GM12892 (cell line): ENCODE measurements at regions not wholly inside any gene's neighbourhood (a gene's known extent, or its start where the extent isn't known, plus 50 kb on each side); places are given as distances from the start of the nearest gene placed in this dataset.

Experiments
- DNase-seq: peaks from one replicate; pipeline ENCODE4 v3.0.0; 2011; ENCODE audit not compliant: insufficient read length
- FAIRE-seq: peaks from 2 replicates; lab custom pipeline; 2011; peaks lifted over from hg19 to GRCh38; lab: Jason Lieb, UNC
- POLR2A ChIP-seq: IDR thresholded peaks from 2 replicates; pipeline ENCODE4 v1.6.1; 2011; ENCODE audit warnings: low read depth, low read length, control low read depth
- POLR2AphosphoS5 ChIP-seq: IDR thresholded peaks from 2 replicates; pipeline ENCODE4 v1.6.1; 2011; ENCODE audit warnings: low read depth, low read length, control low read depth
- TAF1 ChIP-seq: IDR thresholded peaks from 2 replicates; pipeline ENCODE4 v1.6.1; 2011; ENCODE audit warnings: low read depth, mild to moderate bottlenecking, control low read depth, low read length, borderline replicate concordance

- TF ChIP-seq POLR2A, result no peak
- no peak for TF ChIP-seq POLR2AphosphoS5
- no peak for TF ChIP-seq TAF1
- FAIRE-seq (no peak), DNase-seq (no peak)
Measured at GRCh38 chr16:66272461-66272860, 94.0 kb upstream of the CDH5 start.

- TF ChIP-seq POLR2A, result no peak
- TF ChIP-seq POLR2AphosphoS5, result no peak
- no peak for TF ChIP-seq TAF1
- DNase-seq, result no peak
- FAIRE-seq, result no peak
Measured at GRCh38 chr16:66271074-66272060, 95.1 kb upstream of the CDH5 start.

- peak; percentile 84 for DNase-seq
- FAIRE-seq, result peak; percentile 73
- no peak for TF ChIP-seq POLR2A
- TF ChIP-seq TAF1, result no peak
- no peak for TF ChIP-seq POLR2AphosphoS5
Measured at GRCh38 chr16:66270333-66270927, 96.1 kb upstream of the CDH5 start.

GRCh38 chr16:66269617-66270332, 96.7 kb upstream of the CDH5 start:
- TF ChIP-seq POLR2A (no peak), TAF1 (no peak), POLR2AphosphoS5 (no peak)
- FAIRE-seq (no peak), DNase-seq (no peak)

- DNase-seq, result no peak
- FAIRE-seq, result no peak
Measured at GRCh38 chr16:66267292-66268014, 99.0 kb upstream of the CDH5 start.

GRCh38 chr16:66266436-66267291, 99.8 kb upstream of the CDH5 start:
- TF ChIP-seq TAF1 (no peak), POLR2AphosphoS5 (no peak), POLR2A (no peak)
- DNase-seq (no peak), FAIRE-seq (no peak)

More at GRCh38 chr16:66267292-66268014, 99.0 kb upstream of the CDH5 start:
- TF ChIP-seq TAF1 (no peak), POLR2AphosphoS5 (no peak), POLR2A (no peak)

- no peak for TF ChIP-seq POLR2AphosphoS5
- DNase-seq, result no peak
- no peak for FAIRE-seq
Measured at GRCh38 chr16:66265556-66266141, 100.8 kb upstream of the CDH5 start.

GRCh38 chr16:66265048-66265415, 101.5 kb upstream of the CDH5 start:
- no peak for FAIRE-seq
- no peak for DNase-seq

GRCh38 chr16:66264311-66265047, 102.0 kb upstream of the CDH5 start:
- no peak for TF ChIP-seq TAF1
- TF ChIP-seq POLR2A, result no peak
- no peak for TF ChIP-seq POLR2AphosphoS5
- no peak for DNase-seq
- no peak for FAIRE-seq

More at GRCh38 chr16:66265048-66265415, 101.5 kb upstream of the CDH5 start:
- TF ChIP-seq POLR2A (no peak), POLR2AphosphoS5 (no peak), TAF1 (no peak)

GRCh38 chr16:66263973-66264310, 102.5 kb upstream of the CDH5 start:
- FAIRE-seq, result no peak
- TF ChIP-seq POLR2A, result no peak
- TF ChIP-seq TAF1, result no peak
- TF ChIP-seq POLR2AphosphoS5, result no peak
- DNase-seq, result no peak
